ENCODE measurements at regions not wholly inside any gene's neighbourhood (a gene's known extent, or its start where the extent isn't known, plus 50 kb on each side); places are given as distances from the start of the nearest gene placed in this dataset.

DNA sequence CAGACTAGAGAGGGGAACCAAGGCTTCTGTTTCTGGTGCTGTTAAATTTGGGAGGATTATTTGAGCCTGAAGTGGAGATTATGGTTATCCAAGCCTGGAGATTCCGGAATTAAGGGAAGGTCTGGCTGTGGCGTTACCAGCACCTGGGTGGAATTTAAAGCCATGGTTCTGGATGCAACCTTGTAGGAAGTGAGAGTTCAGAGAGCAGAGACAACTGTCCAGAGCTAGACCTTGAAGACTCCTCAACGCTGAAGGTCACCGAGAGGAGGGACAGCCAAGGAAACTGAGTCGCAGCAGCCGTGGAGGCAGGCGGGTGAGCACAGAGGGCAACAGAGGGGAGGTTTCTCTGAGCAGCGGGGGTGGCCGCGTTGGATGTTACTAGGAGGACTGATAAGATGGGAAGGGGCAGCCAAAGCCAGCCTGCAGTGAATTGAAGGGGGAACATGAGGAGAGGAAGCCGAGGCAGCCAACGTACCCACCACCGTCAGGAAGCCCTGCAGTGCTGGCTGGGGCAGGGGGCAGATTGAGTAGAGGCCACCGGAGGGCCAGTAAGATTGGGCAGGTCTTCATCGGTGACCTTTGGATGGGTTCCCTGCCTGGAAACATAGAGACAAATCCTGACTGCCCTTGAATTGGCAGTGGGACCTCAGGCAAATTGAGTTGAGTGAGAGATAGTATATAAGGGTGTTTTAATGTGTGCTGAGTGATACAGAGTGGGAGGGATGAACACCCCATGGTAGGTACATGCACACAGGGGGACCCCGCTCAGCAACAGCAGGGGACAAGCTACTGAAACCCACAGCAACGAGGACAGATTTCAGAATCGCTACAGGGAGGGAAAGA lies 90.3 kb downstream of the SNX5 start:
- Histone ChIP-seq H3K23ac (ENCODE audit: low read depth, low read length) (no peak overlapping the region), H2AFZ (replicated peaks; ENCODE audit: low read length, poor library complexity) (no peak overlapping the region), H2BK20ac (ENCODE audit: low read depth, low read length) (no peak overlapping the region), H3K56ac (ENCODE audit: extremely low read depth, insufficient read depth, low read length) (no peak overlapping the region), H3K4me1 (ENCODE audit: control insufficient read depth, insufficient read depth, low read length) (peaks cover 36% of the 10 kb centered on the region), H2BK5ac (ENCODE audit: low read depth, low read length, poor library complexity, severe bottlenecking) (no peak overlapping the region), H3K14ac (replicated peaks; ENCODE audit: low read depth, low read length) (no peak overlapping the region), H2BK120ac (ENCODE audit: low read depth, low read length) (no peak overlapping the region), H3K4ac (ENCODE audit: low read depth, low read length) (no peak overlapping the region), H3K9me3 (ENCODE audit: control insufficient read depth, insufficient read depth, low read length) (no peaks in the 10 kb centered on the region), H3K9ac (ENCODE audit: low read depth, low read length) (no peak overlapping the region), H3K27ac (ENCODE audit: insufficient read depth, low read length) (no peak overlapping the region), H4K91ac (ENCODE audit: insufficient read depth, low read depth, low read length) (no peak overlapping the region), H2AK9ac (replicated peaks; ENCODE audit: low read depth, low read length, poor library complexity) (no peak overlapping the region), H3K18ac (ENCODE audit: low read depth, low read length) (no peak overlapping the region), H4K20me1 (ENCODE audit: insufficient read depth, low read length) (no peaks in the 10 kb centered on the region; the same call in 1 of the 2 replicates), H2BK15ac (ENCODE audit: low read depth, low read length) (no peak overlapping the region), H3K27me3 (ENCODE audit: control insufficient read depth, insufficient read depth, low read length) (no peaks in the 10 kb centered on the region), H3K4me2 (ENCODE audit: low read depth, low read length) (no peak overlapping the region), H3K4me3 (ENCODE audit: insufficient read depth, low read depth, low read length) (no peak overlapping the region), H4K8ac (ENCODE audit: low read depth in 2 of 2, low read length in 2 of 2) (no peak overlapping the region), H2AK5ac (ENCODE audit: low read depth, low read length) (no peak overlapping the region), H3K79me1 (ENCODE audit: low read depth in 1 of 2, low read length in 2 of 2) (no peaks in the 10 kb centered on the region), H3K36me3 (ENCODE audit: control insufficient read depth, insufficient read depth, low read length) (no peaks in the 10 kb centered on the region), H4K5ac (ENCODE audit: low read depth, low read length) (no peak overlapping the region), H3K9me1 (ENCODE audit: insufficient read depth, low read length) (peaks cover 20% of the 10 kb centered on the region)
- TF ChIP-seq BHLHE40 (IDR thresholded peaks at IDR 0.05; ENCODE audit: low read depth, low read length) (no peak), RAD21 (IDR thresholded peaks at IDR 0.05; ENCODE audit: low read length) (no peak), FOS (IDR thresholded peaks at IDR 0.05; ENCODE audit: low read depth, low read length) (no peak), MAFK (IDR thresholded peaks at IDR 0.05; ENCODE audit: low read depth, low read length) (no peak), POLR2A (IDR thresholded peaks at IDR 0.05; ENCODE audit: low read depth, low read length) (no peak), CHD1 (IDR thresholded peaks at IDR 0.05; ENCODE audit: low read depth, low read length) (no peak), RCOR1 (IDR thresholded peaks at IDR 0.05; ENCODE audit: insufficient replicate concordance, low read length) (no peak), SMC3 (IDR thresholded peaks at IDR 0.05; ENCODE audit: low read depth, low read length) (no peak), CTCF (conservative IDR thresholded peaks at IDR 0.05; ENCODE audit: low read depth, low read length) (no peak), NFE2L2 (IDR thresholded peaks at IDR 0.05; ENCODE audit: low read depth, low read length) (no peak), CEBPB (IDR thresholded peaks at IDR 0.05; ENCODE audit: low read depth, low read length) (no peak)
- TF ChIP-seq, protein P1, sequence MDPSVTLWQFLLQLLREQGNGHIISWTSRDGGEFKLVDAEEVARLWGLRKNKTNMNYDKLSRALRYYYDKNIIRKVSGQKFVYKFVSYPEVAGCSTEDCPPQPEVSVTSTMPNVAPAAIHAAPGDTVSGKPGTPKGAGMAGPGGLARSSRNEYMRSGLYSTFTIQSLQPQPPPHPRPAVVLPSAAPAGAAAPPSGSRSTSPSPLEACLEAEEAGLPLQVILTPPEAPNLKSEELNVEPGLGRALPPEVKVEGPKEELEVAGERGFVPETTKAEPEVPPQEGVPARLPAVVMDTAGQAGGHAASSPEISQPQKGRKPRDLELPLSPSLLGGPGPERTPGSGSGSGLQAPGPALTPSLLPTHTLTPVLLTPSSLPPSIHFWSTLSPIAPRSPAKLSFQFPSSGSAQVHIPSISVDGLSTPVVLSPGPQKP (IDR thresholded peaks at IDR 0.05; ENCODE audit: borderline replicate concordance, low read depth, low read length), result no peak
- TF ChIP-seq, protein P2, sequence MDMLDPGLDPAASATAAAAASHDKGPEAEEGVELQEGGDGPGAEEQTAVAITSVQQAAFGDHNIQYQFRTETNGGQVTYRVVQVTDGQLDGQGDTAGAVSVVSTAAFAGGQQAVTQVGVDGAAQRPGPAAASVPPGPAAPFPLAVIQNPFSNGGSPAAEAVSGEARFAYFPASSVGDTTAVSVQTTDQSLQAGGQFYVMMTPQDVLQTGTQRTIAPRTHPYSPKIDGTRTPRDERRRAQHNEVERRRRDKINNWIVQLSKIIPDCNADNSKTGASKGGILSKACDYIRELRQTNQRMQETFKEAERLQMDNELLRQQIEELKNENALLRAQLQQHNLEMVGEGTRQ (IDR thresholded peaks at IDR 0.05; ENCODE audit: low read depth, low read length), result no peak
- WGBS, 2 experiments (ENCODE audit: extremely low coverage in 2 of 2, insufficient read length in 1 of 2), result 92% methylated on average over 8 of the region's 18 CpGs; no CpG with 5 or more reads in 1 of the 2 experiments
- DNase-seq (no peak), ATAC-seq (ENCODE audit: low read depth) (no peak)
- CTCF ChIA-PET, result no interaction called here
- no TSS peak for BruUV-seq (replicated peaks)
- in situ Hi-C loops (cut with MboI; ENCODE audit: low sequenced_read_pairs) (no loop called here), dilution Hi-C loops (cut with HindIII; ENCODE audit: low sequenced_read_pairs, unreplicated experiment) (no loop called here), intact Hi-C loops (cut with micrococcal nuclease) (no loop called here)
- POLR2A ChIA-PET (ENCODE audit: unreplicated experiment), result no interaction called here

All from IMR-90 (cell line).